HCT116 (cell line): ENCODE measurements at regions not wholly inside any gene's neighbourhood (a gene's known extent, or its start where the extent isn't known, plus 50 kb on each side); places are given as distances from the start of the nearest gene placed in this dataset.

Experiments
- POLR2AphosphoS5 ChIP-seq: IDR thresholded peaks from 2 replicates; pipeline ENCODE4 v1.6.1; 2011; ENCODE audit warnings: mild to moderate bottlenecking, low read depth, low read length, moderate library complexity
- YY1 ChIP-seq: IDR thresholded peaks from 2 replicates; pipeline ENCODE4 v1.6.1; 2011; ENCODE audit warnings: low read length, low read depth, moderate library complexity, mild to moderate bottlenecking; ENCODE audit not compliant: insufficient replicate concordance; ENCODE audit errors: extremely low read depth
- TF ChIP-seq, protein P1 (sequence below), 3 experiments: fragments of 200-600 bp in 1 of 3; sonication (generic) in 1 of 3; IDR thresholded peaks in 2 of 3; conservative IDR thresholded peaks in 1 of 3; 2 replicates each; pipeline ENCODE4 v1.5.1; 2012 to 2017; ENCODE audit warnings: low read depth in 2 of 3, low read length in 2 of 3, antibody characterized with exemption in 1 of 3, borderline replicate concordance in 1 of 3, control low read depth in 1 of 3, mild to moderate bottlenecking in 1 of 3, mixed read lengths in 1 of 3, mixed run types in 1 of 3, moderate library complexity in 1 of 3; ENCODE audit not compliant: insufficient read depth in 1 of 3

DNA sequence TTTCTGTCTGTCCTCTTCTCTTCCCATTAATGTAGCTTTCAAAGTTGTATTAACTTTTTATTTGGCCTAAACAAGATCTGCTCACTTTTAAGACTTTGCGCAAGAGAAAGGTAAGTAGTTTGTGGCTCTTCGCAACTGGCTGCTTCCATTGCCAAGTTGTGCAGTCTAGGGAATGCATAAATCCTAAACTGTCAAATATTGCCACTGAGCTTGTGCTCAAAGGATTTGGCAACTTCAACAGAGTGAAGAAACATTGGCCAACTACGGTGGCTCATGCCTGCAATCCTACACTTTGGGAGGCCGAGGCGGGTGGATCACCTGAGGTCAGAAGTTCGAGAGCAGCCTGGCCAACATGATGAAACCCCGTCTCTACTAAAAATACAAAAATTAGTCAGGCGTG lies 826.4 kb downstream of the EPHA4 start:
- TF ChIP-seq POLR2AphosphoS5 (no peak), YY1 (no peak)
- TF ChIP-seq, protein P1, sequence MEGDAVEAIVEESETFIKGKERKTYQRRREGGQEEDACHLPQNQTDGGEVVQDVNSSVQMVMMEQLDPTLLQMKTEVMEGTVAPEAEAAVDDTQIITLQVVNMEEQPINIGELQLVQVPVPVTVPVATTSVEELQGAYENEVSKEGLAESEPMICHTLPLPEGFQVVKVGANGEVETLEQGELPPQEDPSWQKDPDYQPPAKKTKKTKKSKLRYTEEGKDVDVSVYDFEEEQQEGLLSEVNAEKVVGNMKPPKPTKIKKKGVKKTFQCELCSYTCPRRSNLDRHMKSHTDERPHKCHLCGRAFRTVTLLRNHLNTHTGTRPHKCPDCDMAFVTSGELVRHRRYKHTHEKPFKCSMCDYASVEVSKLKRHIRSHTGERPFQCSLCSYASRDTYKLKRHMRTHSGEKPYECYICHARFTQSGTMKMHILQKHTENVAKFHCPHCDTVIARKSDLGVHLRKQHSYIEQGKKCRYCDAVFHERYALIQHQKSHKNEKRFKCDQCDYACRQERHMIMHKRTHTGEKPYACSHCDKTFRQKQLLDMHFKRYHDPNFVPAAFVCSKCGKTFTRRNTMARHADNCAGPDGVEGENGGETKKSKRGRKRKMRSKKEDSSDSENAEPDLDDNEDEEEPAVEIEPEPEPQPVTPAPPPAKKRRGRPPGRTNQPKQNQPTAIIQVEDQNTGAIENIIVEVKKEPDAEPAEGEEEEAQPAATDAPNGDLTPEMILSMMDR (IDR thresholded peaks at IDR 0.05 in 2 of 3, conservative IDR thresholded peaks at IDR 0.05 in 1 of 3; ENCODE audit: borderline replicate concordance in 1 of 3, insufficient read depth in 1 of 3, low read depth in 2 of 3, low read length in 2 of 3): no peak
